Upper lobe of left lung (tissue), 6 donors: ENCODE measurements at regions not wholly inside any gene's neighbourhood (a gene's known extent, or its start where the extent isn't known, plus 50 kb on each side); places are given as distances from the start of the nearest gene placed in this dataset.
A peak's percentile ranks its signal among the peaks of the same experiment; 100 is the strongest.
"Not testable (repeated sequence)": the region's sequence is repeated elsewhere in the genome, so short reads cannot be mapped to it uniquely, and the experiment has no call there.

Experiments used
- ATAC-seq, 2 donors: fragments of 200-7000 bp; cut with Tn5 transposase; one replicate each; pipeline ENCODE4 v1.9.1; 2022; ENCODE audit warnings: mild to moderate bottlenecking in 2 of 2, moderate library complexity in 2 of 2; ENCODE audit not compliant: low FRiP score in 2 of 2
- DNase-seq, 2 donors: peaks; one replicate each; pipeline ENCODE4 v3.0.0-alpha.2; 2019 to 2020
- H3K27ac ChIP-seq, 4 donors: fragments of 200-600 bp; sonication (generic); one replicate each; pipeline ENCODE4 v1.5.1; 2016 to 2019
- H3K27me3 ChIP-seq, 4 donors: fragments of 200-600 bp; sonication (generic); one replicate each; pipeline ENCODE4 v1.5.1; 2017 to 2019
- H3K36me3 ChIP-seq, 4 donors: fragments of 200-600 bp; sonication (generic); one replicate each; pipeline ENCODE4 v1.5.1; 2016 to 2019
- H3K4me1 ChIP-seq, 4 donors: fragments of 200-600 bp; sonication (generic); one replicate each; pipeline ENCODE4 v1.5.1; 2018 to 2019
- H3K4me3 ChIP-seq, 4 donors: fragments of 200-600 bp; sonication (generic); one replicate each; pipeline ENCODE4 v1.5.1; 2017 to 2019; ENCODE audit warnings: mild to moderate bottlenecking in 2 of 4, moderate library complexity in 1 of 4
- H3K9me3 ChIP-seq, 4 donors: fragments of 200-600 bp; sonication (generic); one replicate each; pipeline ENCODE4 v1.5.1; 2018 to 2019
- EP300 ChIP-seq, 4 donors: sonication (generic); formaldehyde crosslinking; IDR thresholded peaks; one replicate each; pipeline ENCODE4 v1.5.1; 2017; ENCODE audit warnings: antibody characterized with exemption in 4 of 4, control low read depth in 2 of 4
- POLR2A ChIP-seq, 4 donors: fragments of 450-650 bp; IDR thresholded peaks; one replicate each; pipeline ENCODE4 v1.5.1; 2016 to 2017; ENCODE audit warnings: antibody characterized with exemption in 4 of 4, mild to moderate bottlenecking in 2 of 4
- POLR2AphosphoS5 ChIP-seq, 2 donors: sonication (generic); formaldehyde crosslinking; IDR thresholded peaks; one replicate each; pipeline ENCODE4 v1.5.1; 2017; ENCODE audit warnings: antibody characterized with exemption in 2 of 2
- WGBS, 2 donors: methylation state at CpG; one replicate each; pipeline ENCODE4 v1.1.5; 2017 to 2018; 5-methylcytosine and 5-hydroxymethylcytosine counted together
- TF ChIP-seq, protein P1 (sequence below), 6 experiments: fragments of 450-650 bp in 4 of 6; fragments of 200-600 bp in 2 of 6; sonication (generic) in 2 of 6; IDR thresholded peaks; one replicate each; pipeline ENCODE4 v1.5.1; 2016 to 2019; ENCODE audit warnings: antibody characterized with exemption in 6 of 6
- donor health status: DM: no; HTN: no; CAD: no; lungs with moderate emphysema.
- donor health status: DM: no; HTN: yes; CAD: no; lungs with severe emphysema.

GRCh38 chr4:86508436-86508835 lies 85.7 kb upstream of the PTPN13 start:
- H3K27ac ChIP-seq: peak overlapping the region in 1 of 4 donors; percentile 31
- DNase-seq: no peak
- no peaks in the 10 kb centered on the region for H3K36me3 ChIP-seq
- H3K4me3 ChIP-seq: peak overlapping the region in 1 of 4 donors; percentile 20
- TF ChIP-seq POLR2AphosphoS5 (IDR thresholded peaks at IDR 0.05): no peak
- TF ChIP-seq POLR2A (IDR thresholded peaks at IDR 0.05): no peak
- no peak for TF ChIP-seq EP300 (IDR thresholded peaks at IDR 0.05)
- TF ChIP-seq, protein P1, sequence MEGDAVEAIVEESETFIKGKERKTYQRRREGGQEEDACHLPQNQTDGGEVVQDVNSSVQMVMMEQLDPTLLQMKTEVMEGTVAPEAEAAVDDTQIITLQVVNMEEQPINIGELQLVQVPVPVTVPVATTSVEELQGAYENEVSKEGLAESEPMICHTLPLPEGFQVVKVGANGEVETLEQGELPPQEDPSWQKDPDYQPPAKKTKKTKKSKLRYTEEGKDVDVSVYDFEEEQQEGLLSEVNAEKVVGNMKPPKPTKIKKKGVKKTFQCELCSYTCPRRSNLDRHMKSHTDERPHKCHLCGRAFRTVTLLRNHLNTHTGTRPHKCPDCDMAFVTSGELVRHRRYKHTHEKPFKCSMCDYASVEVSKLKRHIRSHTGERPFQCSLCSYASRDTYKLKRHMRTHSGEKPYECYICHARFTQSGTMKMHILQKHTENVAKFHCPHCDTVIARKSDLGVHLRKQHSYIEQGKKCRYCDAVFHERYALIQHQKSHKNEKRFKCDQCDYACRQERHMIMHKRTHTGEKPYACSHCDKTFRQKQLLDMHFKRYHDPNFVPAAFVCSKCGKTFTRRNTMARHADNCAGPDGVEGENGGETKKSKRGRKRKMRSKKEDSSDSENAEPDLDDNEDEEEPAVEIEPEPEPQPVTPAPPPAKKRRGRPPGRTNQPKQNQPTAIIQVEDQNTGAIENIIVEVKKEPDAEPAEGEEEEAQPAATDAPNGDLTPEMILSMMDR (IDR thresholded peaks at IDR 0.05): no peak
- peaks cover 0 to 6% (median 1%) of the 10 kb centered on the region in 4 donors for H3K4me1 ChIP-seq
- no peaks in the 10 kb centered on the region for H3K9me3 ChIP-seq
- 41 to 62% methylated on average over 3 of the region's 3 CpGs for WGBS, 2 donors
- no peaks in the 10 kb centered on the region for H3K27me3 ChIP-seq
- no peak for ATAC-seq

GRCh38 chr4:86511590-86511989 lies 82.5 kb upstream of the PTPN13 start:
- DNase-seq: no peak
- Histone ChIP-seq H3K36me3 (no peaks in the 10 kb centered on the region), H3K9me3 (no peaks in the 10 kb centered on the region), H3K4me1 (peaks cover 0 to 6% (median under 1%) of the 10 kb centered on the region in 4 donors), H3K4me3 (no peak overlapping the region), H3K27me3 (no peaks in the 10 kb centered on the region), H3K27ac (no peak overlapping the region)
- WGBS, 2 donors: 73 to 91% methylated on average over 2 of the region's 2 CpGs
- TF ChIP-seq POLR2A (IDR thresholded peaks at IDR 0.05) (no peak), EP300 (IDR thresholded peaks at IDR 0.05) (no peak), POLR2AphosphoS5 (IDR thresholded peaks at IDR 0.05) (no peak)
- TF ChIP-seq, protein P1 (IDR thresholded peaks at IDR 0.05): no peak
- ATAC-seq: no peak

- Histone ChIP-seq H3K27me3 (no peaks in the 10 kb centered on the region), H3K9me3 (no peaks in the 10 kb centered on the region)
- TF ChIP-seq POLR2AphosphoS5 (IDR thresholded peaks at IDR 0.05): no peak
- TF ChIP-seq POLR2A (IDR thresholded peaks at IDR 0.05): no peak
- TF ChIP-seq, protein P1 (IDR thresholded peaks at IDR 0.05): no peak
- no peak for TF ChIP-seq EP300 (IDR thresholded peaks at IDR 0.05)
These were observed 81.5 kb upstream of the PTPN13 start for GRCh38 chr4:86512631-86513030.

DNA sequence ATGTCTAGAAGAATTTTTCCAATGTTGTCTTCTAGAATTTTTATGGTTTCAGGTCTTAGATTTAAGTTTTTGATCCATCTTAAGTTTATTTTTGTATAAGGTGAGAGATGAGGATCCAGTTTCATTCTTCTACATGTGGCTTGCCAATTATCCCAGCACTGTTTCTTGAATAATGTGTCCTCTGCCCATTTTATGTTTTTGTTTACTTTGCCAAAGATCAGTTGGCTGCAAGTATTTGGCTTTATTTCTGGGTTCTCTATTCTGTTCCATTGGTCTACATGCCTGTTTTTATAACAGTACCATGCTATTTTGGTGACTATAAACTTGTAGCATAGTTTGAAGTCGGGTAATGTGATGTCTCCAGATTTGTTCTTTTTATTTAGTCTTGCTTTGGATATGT lies 78.2 kb upstream of the PTPN13 start:
- not testable (repeated sequence) for ATAC-seq, DNase-seq, H3K36me3 ChIP-seq, H3K9me3 ChIP-seq, H3K4me3 ChIP-seq, H3K27ac ChIP-seq, H3K27me3 ChIP-seq, H3K4me1 ChIP-seq
- WGBS, 2 donors: 89 to 96% methylated on average over 1 of the region's 1 CpG

More at GRCh38 chr4:86512631-86513030, 81.5 kb upstream of the PTPN13 start:
- Histone ChIP-seq H3K4me3 (no peak overlapping the region), H3K27ac (no peak overlapping the region), H3K4me1 (peaks cover 0 to 6% (median 0%) of the 10 kb centered on the region in 4 donors), H3K36me3 (no peaks in the 10 kb centered on the region)
- no peak for DNase-seq
- ATAC-seq: no peak

DNA sequence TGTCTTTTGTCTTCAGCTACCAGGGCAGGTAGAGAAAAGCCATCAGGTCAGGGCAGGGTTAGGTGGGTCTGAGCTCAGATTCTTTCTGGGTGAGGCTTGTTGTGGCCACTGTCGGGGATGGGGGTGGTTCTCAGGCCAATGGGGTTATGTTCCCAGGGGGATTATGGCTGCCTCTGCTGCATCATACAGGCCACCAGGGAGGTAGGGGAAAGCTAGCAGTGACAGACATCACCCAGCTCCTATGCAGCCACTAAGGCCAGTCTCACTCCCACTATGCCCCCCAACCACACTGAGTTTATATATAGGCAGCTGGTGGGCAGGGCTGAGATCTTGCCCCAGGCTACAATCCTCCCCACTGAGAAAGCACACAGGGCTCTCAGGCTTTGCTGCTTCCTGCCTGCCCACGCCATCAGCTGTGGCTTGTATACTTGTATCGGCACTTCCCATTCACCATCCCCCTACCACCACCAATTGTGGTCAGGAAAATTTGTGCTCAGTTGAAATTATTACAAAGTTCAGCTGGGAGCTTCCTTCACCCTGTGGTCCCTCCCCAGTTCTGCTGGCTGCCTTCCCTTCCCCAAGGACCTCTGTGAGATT lies 72.6 kb upstream of the PTPN13 start:
- Histone ChIP-seq H3K4me1 (no peaks in the 10 kb centered on the region), H3K9me3 (peaks cover 0 to 11% (median 4%) of the 10 kb centered on the region in 4 donors), H3K36me3 (no peaks in the 10 kb centered on the region), H3K27me3 (no peaks in the 10 kb centered on the region), H3K27ac (no peak overlapping the region), H3K4me3 (no peak overlapping the region)
- WGBS, 2 donors: 67 to 84% methylated on average over 2 to 3 of the region's 3 CpGs
- DNase-seq (no peak), ATAC-seq (peak in 1 of 2 donors; percentile 46)
- TF ChIP-seq POLR2A (IDR thresholded peaks at IDR 0.05): no peak
- TF ChIP-seq, protein P1 (IDR thresholded peaks at IDR 0.05): no peak
- no peak for TF ChIP-seq EP300 (IDR thresholded peaks at IDR 0.05)
- no peak for TF ChIP-seq POLR2AphosphoS5 (IDR thresholded peaks at IDR 0.05)
